Heart left ventricle (tissue), 16 donors: ENCODE measurements at regions not wholly inside any gene's neighbourhood (a gene's known extent, or its start where the extent isn't known, plus 50 kb on each side); places are given as distances from the start of the nearest gene placed in this dataset.
"Not testable (repeated sequence)": the region's sequence is repeated elsewhere in the genome, so short reads cannot be mapped to it uniquely, and the experiment has no call there.

Source experiments
- ATAC-seq, 4 donors: fragments of 200-7000 bp; cut with Tn5 transposase; one replicate each; pipeline ENCODE4 v1.9.1; 2020 to 2022; ENCODE audit warnings: moderate library complexity in 4 of 4, mild to moderate bottlenecking in 3 of 4, moderate number of reproducible peaks in 1 of 4
- DNase-seq, 5 donors: peaks; one replicate each; pipeline ENCODE4 v3.0.0-alpha.2; 2020
- H3K27ac ChIP-seq, 12 donors: fragments of 200-600 bp; sonication (generic) in 4 of 12; one replicate each; pipeline versions ENCODE4 v1.5.0 to v1.8.0; 2016 to 2022; ENCODE audit warnings: mild to moderate bottlenecking in 2 of 12
- H3K27me3 ChIP-seq, 9 donors: fragments of 200-600 bp; sonication (generic) in 2 of 9; one replicate each; pipeline versions ENCODE4 v1.5.1 to v1.8.0; 2016 to 2022; ENCODE audit warnings: mild to moderate bottlenecking in 3 of 9
- H3K36me3 ChIP-seq, 9 donors: fragments of 200-600 bp; sonication (generic) in 2 of 9; one replicate each; pipeline versions ENCODE4 v1.5.0 to v1.8.0; 2018 to 2022; ENCODE audit warnings: mild to moderate bottlenecking in 2 of 9
- H3K4me1 ChIP-seq, 12 donors: fragments of 200-600 bp; sonication (generic) in 4 of 12; one replicate each; pipeline versions ENCODE4 v1.5.0 to v1.8.0; 2016 to 2022; ENCODE audit warnings: mild to moderate bottlenecking in 3 of 12
- H3K4me3 ChIP-seq, 12 donors: fragments of 200-600 bp; sonication (generic) in 4 of 12; one replicate each; pipeline versions ENCODE4 v1.5.0 to v1.8.0; 2017 to 2022; ENCODE audit warnings: mild to moderate bottlenecking in 9 of 12, moderate library complexity in 4 of 12
- H3K9me3 ChIP-seq, 12 donors: fragments of 200-600 bp; sonication (generic) in 4 of 12; one replicate each; pipeline versions ENCODE4 v1.5.0 to v1.8.0; 2016 to 2022; ENCODE audit warnings: mild to moderate bottlenecking in 1 of 12
- POLR2A ChIP-seq, 2 donors: fragments of 450-650 bp; IDR thresholded peaks; one replicate each; pipeline ENCODE4 v1.6.1; 2017; ENCODE audit warnings: antibody characterized with exemption in 2 of 2, mild to moderate bottlenecking in 2 of 2, moderate library complexity in 2 of 2
- WGBS, 4 donors: extraction: QIAGEN DNeasy Blood & Tissue Kit in 2 of 4; methylation state at CpG; one replicate each; pipeline versions ENCODE4 v1.1.5 to v1.1.7; 2013 to 2018; 5-methylcytosine and 5-hydroxymethylcytosine counted together
- intact Hi-C, 10 donors: fragments of 100-400 bp; cut with DNase I; formaldehyde crosslinking; loops; one replicate each; pipeline versions ENCODE4 v1.11.1 to v1.14.2; 2022
- TF ChIP-seq, protein P1 (sequence below), 12 donors: fragments of 200-600 bp; sonication (generic) in 4 of 12; IDR thresholded peaks; one replicate each; pipeline versions ENCODE4 v1.5.0 to v1.8.0; 2018 to 2022; ENCODE audit warnings: antibody characterized with exemption in 12 of 12, mild to moderate bottlenecking in 5 of 12
- donor health status: ischemic (EF 13 %, LVEDD 7.1; RV severe dilation, severe dysfunction).
- donor health status: healthy with polysubstance abuse.
- donor health status: DM: no; HTN: yes; CAD: no.
- donor health status: DM: no; HTN: no; CAD: no.
- donor health status: ischemic (EF 25% LVEDD 6.9; RV normal size, moderate dysfunction).
- donor health status: ischemic (EF 25% LVEDD 5.7; RV mildly dilated, moderate dysfunction).
- donor health status: healthy.
- donor health status: DM: yes; HTN: yes; CAD: no.
- donor health status: ischemic (EF 35%, LVEDD 5.7; RV mildly dilated, moderate dysfunction).
- donor health status: nonischemic (EF 11% LVEDD 7.7; RV severe dilation, severe dysfunction).
- donor health status: DM: yes; HTN: yes; CAD: no.
- donor health status: PGD.
- donor health status: ischemic (EF 29% LVEDD 5.4; RV normal size, mild dysfunction).
- donor health status: nonischemic (EF 23%, LVEDD 6.1; RV moderate dilation, normal function).

DNA sequence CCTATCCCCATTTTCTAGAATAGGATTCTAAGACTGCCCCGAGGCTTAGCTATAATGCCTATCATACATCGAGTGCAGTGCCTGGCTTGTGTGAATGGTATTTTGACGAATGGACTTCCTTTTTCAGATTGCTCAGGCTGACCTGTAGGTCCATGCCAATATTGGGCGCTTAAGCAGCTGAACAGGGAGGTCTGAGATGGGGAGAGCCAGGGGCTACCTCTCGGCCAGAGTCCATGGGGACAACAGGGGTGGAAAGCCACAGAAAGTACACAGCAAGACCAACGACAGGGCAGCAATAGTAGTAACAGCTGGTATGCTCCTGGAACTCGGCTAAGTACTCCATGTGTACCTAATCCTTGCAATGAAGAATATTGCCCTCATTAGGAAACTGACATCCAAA lies 91.7 kb upstream of the WSCD1 start:
- WGBS, 4 donors: 64 to 75% (median 68%) methylated on average over 7 of the region's 7 CpGs

GRCh38 chr17:5980941-5981340 lies 89.2 kb upstream of the WSCD1 start:
- WGBS, 4 donors: 79 to 85% (median 82%) methylated on average over 6 of the region's 6 CpGs
- DNase-seq (no peak), ATAC-seq (no peak)
- TF ChIP-seq, protein P1, sequence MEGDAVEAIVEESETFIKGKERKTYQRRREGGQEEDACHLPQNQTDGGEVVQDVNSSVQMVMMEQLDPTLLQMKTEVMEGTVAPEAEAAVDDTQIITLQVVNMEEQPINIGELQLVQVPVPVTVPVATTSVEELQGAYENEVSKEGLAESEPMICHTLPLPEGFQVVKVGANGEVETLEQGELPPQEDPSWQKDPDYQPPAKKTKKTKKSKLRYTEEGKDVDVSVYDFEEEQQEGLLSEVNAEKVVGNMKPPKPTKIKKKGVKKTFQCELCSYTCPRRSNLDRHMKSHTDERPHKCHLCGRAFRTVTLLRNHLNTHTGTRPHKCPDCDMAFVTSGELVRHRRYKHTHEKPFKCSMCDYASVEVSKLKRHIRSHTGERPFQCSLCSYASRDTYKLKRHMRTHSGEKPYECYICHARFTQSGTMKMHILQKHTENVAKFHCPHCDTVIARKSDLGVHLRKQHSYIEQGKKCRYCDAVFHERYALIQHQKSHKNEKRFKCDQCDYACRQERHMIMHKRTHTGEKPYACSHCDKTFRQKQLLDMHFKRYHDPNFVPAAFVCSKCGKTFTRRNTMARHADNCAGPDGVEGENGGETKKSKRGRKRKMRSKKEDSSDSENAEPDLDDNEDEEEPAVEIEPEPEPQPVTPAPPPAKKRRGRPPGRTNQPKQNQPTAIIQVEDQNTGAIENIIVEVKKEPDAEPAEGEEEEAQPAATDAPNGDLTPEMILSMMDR (IDR thresholded peaks at IDR 0.05): no peak
- no peak for TF ChIP-seq POLR2A (IDR thresholded peaks at IDR 0.05)
- H3K4me1 ChIP-seq: no peaks in the 10 kb centered on the region
- intact Hi-C loops: no loop called here
- no peaks in the 10 kb centered on the region for H3K9me3 ChIP-seq
- no peaks in the 10 kb centered on the region for H3K36me3 ChIP-seq
- H3K27me3 ChIP-seq: peaks cover 0 to 4% (median 0%) of the 10 kb centered on the region in 9 donors
- no peak overlapping the region for H3K27ac ChIP-seq
- no peak overlapping the region for H3K4me3 ChIP-seq

More for the DNA sequence above, 91.7 kb upstream of the WSCD1 start:
- H3K4me1 ChIP-seq: no peaks in the 10 kb centered on the region
- H3K36me3 ChIP-seq: no peaks in the 10 kb centered on the region
- no peak overlapping the region for H3K27ac ChIP-seq
- DNase-seq: no peak
- peaks cover 0 to 11% (median 0%) of the 10 kb centered on the region in 9 donors for H3K27me3 ChIP-seq
- no peak for ATAC-seq
- peaks cover 0 to 11% (median 4%) of the 10 kb centered on the region in 12 donors for H3K9me3 ChIP-seq
- no peak overlapping the region for H3K4me3 ChIP-seq
- TF ChIP-seq, protein P1 (IDR thresholded peaks at IDR 0.05): no peak
- no peak for TF ChIP-seq POLR2A (IDR thresholded peaks at IDR 0.05)
- intact Hi-C loops: loop anchor here in 1 of 10 donors (10.0 kb wide), 1 partner anchor 64 kb away; no protein-coding TSS in a partner anchor

GRCh38 chr17:5986644-5987043 lies 83.5 kb upstream of the WSCD1 start:
- no peak for ATAC-seq

DNA sequence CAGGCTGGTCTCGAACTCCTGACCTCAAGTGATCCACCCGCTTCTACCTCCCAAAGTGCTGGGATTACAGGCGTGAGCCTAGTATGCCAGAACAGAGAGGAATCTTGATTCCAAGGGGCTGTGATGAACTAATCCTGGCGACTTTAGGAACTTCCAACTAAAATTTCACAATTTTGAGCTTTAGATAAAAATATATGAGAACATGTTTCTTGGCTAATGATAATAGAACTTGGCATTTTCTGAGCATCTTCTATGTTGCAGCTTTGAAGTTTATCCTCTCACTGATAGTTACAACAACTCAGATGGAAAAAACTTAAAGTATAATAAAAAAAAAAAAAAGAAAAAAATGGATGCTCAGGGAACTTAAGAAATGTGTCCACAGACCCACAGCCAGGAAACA lies 69.8 kb upstream of the WSCD1 start:
- Histone ChIP-seq H3K4me1 (no peaks in the 10 kb centered on the region), H3K36me3 (no peaks in the 10 kb centered on the region), H3K9me3 (no peaks in the 10 kb centered on the region), H3K27me3 (peaks cover 0 to 5% (median 0%) of the 10 kb centered on the region in 9 donors), H3K27ac (no peak overlapping the region), H3K4me3 (no peak overlapping the region)
- TF ChIP-seq, protein P1 (IDR thresholded peaks at IDR 0.05): no peak
- no peak for TF ChIP-seq POLR2A (IDR thresholded peaks at IDR 0.05)
- no peak for DNase-seq
- WGBS, 4 donors: 76 to 83% (median 78%) methylated on average over 4 of the region's 4 CpGs
- ATAC-seq: no peak
- intact Hi-C loops: no loop called here

More at GRCh38 chr17:5986644-5987043, 83.5 kb upstream of the WSCD1 start:
- H3K4me3 ChIP-seq: no peak overlapping the region
- no peak overlapping the region for H3K27ac ChIP-seq
- no peaks in the 10 kb centered on the region for H3K9me3 ChIP-seq
- no peak for DNase-seq
- WGBS, 4 donors: 85 to 89% (median 88%) methylated on average over 2 of the region's 2 CpGs
- no peaks in the 10 kb centered on the region for H3K4me1 ChIP-seq
- intact Hi-C loops: no loop called here
- H3K27me3 ChIP-seq: peaks cover 0 to 4% (median 0%) of the 10 kb centered on the region in 9 donors
- H3K36me3 ChIP-seq: no peaks in the 10 kb centered on the region
- TF ChIP-seq, protein P1 (IDR thresholded peaks at IDR 0.05): no peak
- no peak for TF ChIP-seq POLR2A (IDR thresholded peaks at IDR 0.05)

DNA sequence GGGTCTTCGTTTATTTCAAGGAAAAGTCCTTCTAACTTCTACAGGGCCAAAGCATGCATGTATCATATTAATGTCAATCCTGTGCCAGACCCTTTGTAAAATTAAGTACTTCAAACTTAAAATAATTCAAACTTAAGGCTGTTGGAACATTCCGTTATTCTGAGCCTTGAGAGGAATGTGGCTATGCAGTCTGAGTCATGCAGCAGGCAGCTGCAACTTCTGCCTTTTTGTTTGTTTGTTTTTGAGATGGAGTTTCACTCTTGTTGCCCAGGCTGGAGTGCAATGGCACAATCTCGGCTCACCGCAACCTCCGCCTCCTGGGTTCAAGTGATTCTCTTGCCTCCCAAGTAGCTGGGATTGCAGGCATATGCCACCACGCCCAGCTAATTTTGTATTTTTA lies 67.0 kb upstream of the WSCD1 start:
- H3K9me3 ChIP-seq, H3K36me3 ChIP-seq, intact Hi-C loops, H3K4me1 ChIP-seq, DNase-seq, ATAC-seq, H3K27ac ChIP-seq, H3K27me3 ChIP-seq, H3K4me3 ChIP-seq: not testable (repeated sequence)
- WGBS, 4 donors: 70 to 82% (median 79%) methylated on average over 6 of the region's 6 CpGs
